ENCODE measurements at regions not wholly inside any gene's neighbourhood (a gene's known extent, or its start where the extent isn't known, plus 50 kb on each side); places are given as distances from the start of the nearest gene placed in this dataset.

GRCh38 chr5:124906339-124907097 lies 160.1 kb upstream of the ZNF608 start:
- TF ChIP-seq CTCF (IDR thresholded peaks at IDR 0.05; ENCODE audit: control extremely low read depth, extremely low read depth, low read depth, missing control alignments): no peak
- DNase-seq (ENCODE audit: extremely low spot score): no peak
- POLR2A ChIA-PET: no interaction called here
- CTCF ChIA-PET: no interaction called here

GRCh38 chr5:124907098-124907644 lies 160.7 kb upstream of the ZNF608 start:
- TF ChIP-seq CTCF (IDR thresholded peaks at IDR 0.05; ENCODE audit: control extremely low read depth, extremely low read depth, low read depth, missing control alignments): no peak
- CTCF ChIA-PET: no interaction called here
- no peak for DNase-seq (ENCODE audit: extremely low spot score)
- POLR2A ChIA-PET: no interaction called here

DNA sequence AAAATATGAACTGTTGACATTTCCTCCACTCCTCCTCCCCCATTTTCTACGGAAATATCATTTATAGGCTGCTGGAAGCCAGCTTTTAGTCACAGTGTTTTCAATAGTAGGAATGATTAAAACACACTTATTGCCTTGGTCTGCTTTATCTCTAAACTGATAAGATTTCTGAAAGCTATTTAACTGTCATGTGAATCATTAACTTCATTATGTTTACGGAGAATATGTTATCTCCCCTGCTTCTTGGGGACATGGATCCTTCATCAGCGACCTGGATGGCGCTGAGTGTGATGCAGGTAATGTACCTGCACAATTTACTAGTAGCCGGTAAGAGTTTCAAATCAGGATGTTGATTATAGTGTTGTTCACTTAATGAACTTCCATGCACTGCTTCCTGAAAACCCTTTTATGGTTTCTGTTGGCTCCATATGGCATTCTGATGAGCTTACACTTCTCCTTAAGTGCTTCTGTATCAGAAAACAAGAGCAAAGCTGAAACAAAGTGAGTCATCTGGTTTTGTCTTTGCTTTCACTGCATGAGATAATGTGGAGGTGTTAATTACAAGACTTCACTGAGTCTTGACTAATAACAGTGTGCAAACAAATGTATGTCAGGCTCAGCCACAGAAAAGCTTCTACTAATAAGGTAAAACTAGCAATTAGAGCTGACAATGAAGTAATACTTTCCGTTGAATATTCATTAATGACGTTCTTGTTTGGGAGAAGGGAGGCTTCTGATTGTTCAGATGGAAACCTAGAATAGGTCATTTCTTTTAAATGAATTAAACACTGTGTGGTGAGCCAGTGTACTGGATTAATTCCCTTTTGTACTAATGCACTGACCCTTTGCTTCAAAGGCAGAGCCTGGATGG lies 162.4 kb upstream of the ZNF608 start:
- ChIA-PET POLR2A (interaction anchor here (1.3 kb wide), 1 partner anchor 27 kb away, joined by 3 read pairs; no protein-coding TSS in a partner anchor), CTCF (interaction anchor here (0.8 to 1.7 kb wide), 7 partner anchors 11 to 91 kb away, joined by 3 to 9 read pairs (median 3); no protein-coding TSS in a partner anchor)
- no peak for TF ChIP-seq CTCF (IDR thresholded peaks at IDR 0.05; ENCODE audit: control extremely low read depth, extremely low read depth, low read depth, missing control alignments)
- peak; percentile 66 for DNase-seq (ENCODE audit: extremely low spot score)

GRCh38 chr5:124909734-124910133 lies 163.3 kb upstream of the ZNF608 start:
- POLR2A ChIA-PET: interaction anchor here (1.3 kb wide), 1 partner anchor 26 kb away, joined by 3 read pairs; no protein-coding TSS in a partner anchor
- no peak for TF ChIP-seq CTCF (IDR thresholded peaks at IDR 0.05; ENCODE audit: control extremely low read depth, extremely low read depth, low read depth, missing control alignments)
- CTCF ChIA-PET: interaction anchor here (0.8 to 1.7 kb wide), 2 partner anchors 10 to 90 kb away, joined by 3 to 9 read pairs; no protein-coding TSS in a partner anchor
- no peak for DNase-seq (ENCODE audit: extremely low spot score)

GRCh38 chr5:124910354-124911016 lies 164.0 kb upstream of the ZNF608 start:
- ChIA-PET CTCF (interaction anchor here (1.8 kb wide), 1 partner anchor 10 kb away, joined by 10 read pairs; no protein-coding TSS in a partner anchor), POLR2A (no interaction called here)
- DNase-seq (ENCODE audit: extremely low spot score): peak; percentile 29
- no peak for TF ChIP-seq CTCF (IDR thresholded peaks at IDR 0.05; ENCODE audit: control extremely low read depth, extremely low read depth, low read depth, missing control alignments)

All from GM10248 (cell line).